ENCODE measurements at regions not wholly inside any gene's neighbourhood (a gene's known extent, or its start where the extent isn't known, plus 50 kb on each side); places are given as distances from the start of the nearest gene placed in this dataset.

DNA sequence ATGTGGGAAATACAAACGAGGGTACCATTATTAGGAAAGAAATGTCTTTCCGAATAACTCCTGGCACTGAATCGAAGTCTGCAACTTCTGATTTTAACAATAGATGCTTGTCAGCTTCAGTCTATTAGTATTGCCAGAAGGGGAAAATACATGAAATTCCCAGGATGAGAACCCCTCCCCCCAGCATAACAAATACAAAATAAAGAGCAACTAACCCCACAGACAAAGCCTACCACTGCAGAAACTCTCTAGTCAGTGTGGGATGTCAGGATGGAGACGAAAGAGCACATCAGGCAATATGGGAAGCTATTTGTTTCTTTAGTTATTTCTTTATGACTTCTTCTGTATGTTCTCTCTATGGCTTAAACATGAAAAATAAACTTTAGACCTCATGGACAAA, 365.0 kb upstream of the CDH2 start:
- TF ChIP-seq EP300 (IDR thresholded peaks at IDR 0.05; ENCODE audit: borderline replicate concordance in 1 of 2, low read depth in 2 of 2, low read length in 2 of 2) (no peak), EZH2 (IDR thresholded peaks at IDR 0.05; ENCODE audit: low read depth, low read length, severe bottlenecking) (no peak), JUN (IDR thresholded peaks at IDR 0.05; ENCODE audit: low read depth, low read length) (no peak), POU5F1 (IDR thresholded peaks at IDR 0.05; ENCODE audit: low read depth, low read length) (no peak), GABPA (IDR thresholded peaks at IDR 0.05; ENCODE audit: borderline replicate concordance, insufficient read depth, low read length) (no peak), POLR2AphosphoS5 (IDR thresholded peaks at IDR 0.05; ENCODE audit: low read depth, low read length) (no peak), ZNF274 (IDR thresholded peaks at IDR 0.05; ENCODE audit: borderline replicate concordance, extremely low read depth, low read length) (no peak), RFX5 (IDR thresholded peaks at IDR 0.05; ENCODE audit: borderline replicate concordance, low read depth, low read length) (no peak), YY1 (IDR thresholded peaks at IDR 0.05; ENCODE audit: low read depth, low read length) (no peak), TCF12 (IDR thresholded peaks at IDR 0.05; ENCODE audit: low read depth, low read length) (no peak)
- TF ChIP-seq, protein P1, sequence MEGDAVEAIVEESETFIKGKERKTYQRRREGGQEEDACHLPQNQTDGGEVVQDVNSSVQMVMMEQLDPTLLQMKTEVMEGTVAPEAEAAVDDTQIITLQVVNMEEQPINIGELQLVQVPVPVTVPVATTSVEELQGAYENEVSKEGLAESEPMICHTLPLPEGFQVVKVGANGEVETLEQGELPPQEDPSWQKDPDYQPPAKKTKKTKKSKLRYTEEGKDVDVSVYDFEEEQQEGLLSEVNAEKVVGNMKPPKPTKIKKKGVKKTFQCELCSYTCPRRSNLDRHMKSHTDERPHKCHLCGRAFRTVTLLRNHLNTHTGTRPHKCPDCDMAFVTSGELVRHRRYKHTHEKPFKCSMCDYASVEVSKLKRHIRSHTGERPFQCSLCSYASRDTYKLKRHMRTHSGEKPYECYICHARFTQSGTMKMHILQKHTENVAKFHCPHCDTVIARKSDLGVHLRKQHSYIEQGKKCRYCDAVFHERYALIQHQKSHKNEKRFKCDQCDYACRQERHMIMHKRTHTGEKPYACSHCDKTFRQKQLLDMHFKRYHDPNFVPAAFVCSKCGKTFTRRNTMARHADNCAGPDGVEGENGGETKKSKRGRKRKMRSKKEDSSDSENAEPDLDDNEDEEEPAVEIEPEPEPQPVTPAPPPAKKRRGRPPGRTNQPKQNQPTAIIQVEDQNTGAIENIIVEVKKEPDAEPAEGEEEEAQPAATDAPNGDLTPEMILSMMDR (IDR thresholded peaks at IDR 0.05; ENCODE audit: control extremely low read depth in 1 of 3, insufficient read depth in 1 of 3, low read depth in 1 of 3, low read length in 3 of 3) = no peak
